IPS DF 6.9 (cell line): ENCODE measurements at regions not wholly inside any gene's neighbourhood (a gene's known extent, or its start where the extent isn't known, plus 50 kb on each side); places are given as distances from the start of the nearest gene placed in this dataset.
"Not testable (repeated sequence)": the region's sequence is repeated elsewhere in the genome, so short reads cannot be mapped to it uniquely, and the experiment has no call there.

Source experiments
- DNase-seq: peaks from one replicate; pipeline ENCODE4 v3.0.0-alpha.2; 2013; ENCODE audit warnings: low read depth, low spot score
- H3K27ac ChIP-seq: one replicate; pipeline ENCODE4 v1.5.1; 2013; ENCODE audit warnings: low read length, control low read depth
- H3K27me3 ChIP-seq: 2 replicates; pipeline ENCODE4 v1.6.1; 2013; ENCODE audit warnings: mild to moderate bottlenecking, low read length; ENCODE audit not compliant: control insufficient read depth, insufficient read depth
- H3K36me3 ChIP-seq: 2 replicates; pipeline ENCODE4 v1.6.1; 2013; ENCODE audit warnings: low read length; ENCODE audit not compliant: control insufficient read depth, insufficient read depth
- H3K4me1 ChIP-seq: 2 replicates; pipeline ENCODE4 v1.6.1; 2013; ENCODE audit warnings: low read length; ENCODE audit not compliant: control insufficient read depth, insufficient read depth
- H3K4me3 ChIP-seq: 2 replicates; pipeline ENCODE4 v1.5.1; 2013; ENCODE audit warnings: mild to moderate bottlenecking, low read length
- H3K9me3 ChIP-seq: 2 replicates; pipeline ENCODE4 v1.6.1; 2013; ENCODE audit warnings: low read length, inconsistent platforms; ENCODE audit not compliant: control insufficient read depth, insufficient read depth
- WGBS: extraction: QIAGEN DNeasy Blood & Tissue Kit; methylation state at CpG from one replicate; pipeline ENCODE4 v1.1.7; 2013; ENCODE audit warnings: mixed read lengths, missing lambda C conversion rate; ENCODE audit not compliant: insufficient read length, insufficient coverage; 5-methylcytosine and 5-hydroxymethylcytosine counted together

GRCh38 chr14:76697246-76697905 lies 63.9 kb upstream of the VASH1 start:
- no peak overlapping the region for H3K27ac ChIP-seq
- no peaks in the 10 kb centered on the region for H3K27me3 ChIP-seq
- no peaks in the 10 kb centered on the region for H3K9me3 ChIP-seq
- no peaks in the 10 kb centered on the region for H3K36me3 ChIP-seq
- no peak for DNase-seq
- no peak overlapping the region for H3K4me3 ChIP-seq
- no peaks in the 10 kb centered on the region for H3K4me1 ChIP-seq
- WGBS, result no CpG with 5 or more reads among the region's 5 CpGs

- H3K4me3 ChIP-seq, result no peak overlapping the region
- DNase-seq, result no peak
- no CpG with 5 or more reads among the region's 4 CpGs for WGBS
- no peaks in the 10 kb centered on the region for H3K36me3 ChIP-seq
- no peak overlapping the region for H3K27ac ChIP-seq
- no peaks in the 10 kb centered on the region for H3K4me1 ChIP-seq
- no peaks in the 10 kb centered on the region for H3K27me3 ChIP-seq
- no peaks in the 10 kb centered on the region for H3K9me3 ChIP-seq
Measured at GRCh38 chr14:76698191-76698590, 63.1 kb upstream of the VASH1 start.

DNA sequence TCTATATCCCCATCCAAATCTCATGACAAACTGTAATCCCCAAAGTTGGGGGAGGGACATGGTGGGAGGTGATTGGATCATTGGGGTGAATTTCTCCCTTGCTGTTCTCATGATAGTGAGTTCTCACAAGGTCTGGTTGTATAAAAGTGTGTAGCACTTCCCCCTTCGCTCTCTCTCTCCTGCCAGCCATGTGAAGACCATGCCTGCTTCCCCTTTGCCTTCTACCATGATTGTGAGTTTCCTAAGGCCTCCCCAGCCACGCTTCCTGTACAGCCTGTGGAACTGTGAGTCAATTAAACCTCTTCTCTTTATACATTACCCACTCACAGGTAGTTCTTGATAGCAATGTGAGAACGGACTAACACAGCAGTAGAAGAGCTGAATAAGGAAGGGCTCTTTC lies 62.6 kb upstream of the VASH1 start:
- Histone ChIP-seq H3K4me3 (no peak overlapping the region), H3K9me3 (no peaks in the 10 kb centered on the region), H3K36me3 (no peaks in the 10 kb centered on the region), H3K27ac (no peak overlapping the region), H3K4me1 (no peaks in the 10 kb centered on the region), H3K27me3 (no peaks in the 10 kb centered on the region)
- no peak for DNase-seq
- WGBS, result no CpG with 5 or more reads among the region's 3 CpGs

DNA sequence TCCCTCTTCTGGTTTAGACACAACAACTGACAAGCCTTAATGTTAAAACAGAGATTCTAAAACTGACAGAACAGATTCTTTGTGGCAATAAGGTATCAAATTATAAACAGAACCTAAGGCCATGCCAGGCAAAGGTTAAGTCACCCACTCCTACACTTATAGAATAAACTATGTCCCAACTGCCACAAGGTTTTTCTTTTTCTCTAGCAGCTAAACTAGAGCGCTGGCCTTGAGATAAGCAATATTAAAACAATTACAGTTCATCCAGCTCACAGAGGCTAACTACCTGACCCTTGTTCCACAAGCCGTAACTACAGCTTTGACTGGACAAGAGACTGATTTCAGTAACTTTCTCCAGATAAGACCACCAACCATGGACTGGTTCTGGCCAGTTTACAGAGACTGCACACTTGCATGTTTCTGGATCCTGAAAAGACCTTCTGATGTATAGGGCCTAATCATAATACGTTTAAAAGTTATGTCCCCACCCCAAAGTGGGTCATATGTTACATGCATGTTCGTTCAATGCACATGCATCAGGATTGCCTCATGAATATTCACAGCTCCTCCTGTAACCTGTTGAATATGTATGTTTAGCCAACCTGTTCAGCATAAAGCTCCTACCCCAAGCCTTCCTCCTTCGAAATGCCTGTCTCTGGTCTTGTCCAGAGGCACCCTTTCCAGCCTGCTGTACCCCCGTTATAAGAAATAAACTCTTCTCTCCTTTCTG lies 61.9 kb upstream of the VASH1 start:
- no peak for DNase-seq
- no peaks in the 10 kb centered on the region for H3K4me1 ChIP-seq
- no peaks in the 10 kb centered on the region for H3K9me3 ChIP-seq
- no peaks in the 10 kb centered on the region for H3K27me3 ChIP-seq
- H3K4me3 ChIP-seq, result no peak overlapping the region
- H3K36me3 ChIP-seq, result no peaks in the 10 kb centered on the region
- no peak overlapping the region for H3K27ac ChIP-seq
- WGBS, result no CpG with 5 or more reads among the region's 6 CpGs

GRCh38 chr14:76699939-76700590 lies 61.2 kb upstream of the VASH1 start:
- no peaks in the 10 kb centered on the region for H3K36me3 ChIP-seq
- H3K9me3 ChIP-seq, result no peaks in the 10 kb centered on the region
- no peaks in the 10 kb centered on the region for H3K4me1 ChIP-seq
- H3K27ac ChIP-seq, result no peak overlapping the region
- H3K27me3 ChIP-seq, result no peaks in the 10 kb centered on the region
- H3K4me3 ChIP-seq, result no peak overlapping the region
- WGBS, result no CpG with 5 or more reads among the region's 8 CpGs
- no peak for DNase-seq

DNA sequence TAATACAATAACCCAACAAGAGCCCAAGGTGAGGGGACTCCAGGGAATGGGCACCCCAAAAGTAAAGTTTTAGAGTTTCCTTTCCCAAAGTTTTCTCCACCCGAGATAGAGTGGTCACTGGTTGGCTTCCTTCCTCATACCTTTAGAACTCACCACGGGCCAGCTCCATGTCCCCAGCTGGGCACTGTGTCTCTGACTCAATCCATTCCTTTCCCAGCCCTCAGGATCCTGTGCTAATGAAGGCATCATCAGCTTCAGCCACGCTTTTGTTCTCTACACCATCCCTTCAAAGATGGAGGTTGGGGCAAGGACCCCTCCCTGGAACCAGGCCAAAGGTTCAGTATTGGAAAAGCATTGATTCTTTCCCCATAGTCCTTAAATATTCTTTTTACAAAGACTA lies 59.8 kb upstream of the VASH1 start:
- H3K27me3 ChIP-seq, result no peaks in the 10 kb centered on the region
- no peaks in the 10 kb centered on the region for H3K4me1 ChIP-seq
- no peaks in the 10 kb centered on the region for H3K36me3 ChIP-seq
- no peaks in the 10 kb centered on the region for H3K9me3 ChIP-seq
- no CpG with 5 or more reads among the region's 3 CpGs for WGBS
- no peak overlapping the region for H3K27ac ChIP-seq
- no peak overlapping the region for H3K4me3 ChIP-seq
- no peak for DNase-seq

DNA sequence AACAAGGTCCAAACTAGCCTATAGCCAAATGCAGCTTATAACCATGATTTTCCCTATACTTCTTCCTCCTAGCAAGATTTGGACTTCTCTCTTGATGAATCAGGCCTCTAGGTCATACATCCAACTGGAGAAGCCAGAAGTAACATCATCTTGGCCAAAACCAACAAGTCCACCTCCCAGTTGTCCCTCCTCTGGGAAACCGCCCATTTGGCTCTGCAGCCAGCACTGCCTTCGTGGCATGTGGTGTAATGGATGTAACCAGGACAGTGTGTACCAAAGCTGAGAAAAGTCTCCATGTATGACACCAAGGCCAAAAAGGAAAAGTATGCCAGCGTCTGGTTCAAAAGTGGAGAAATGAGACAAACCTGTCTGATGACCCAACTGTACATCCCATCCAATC lies 59.3 kb upstream of the VASH1 start:
- H3K4me3 ChIP-seq, result no peak overlapping the region
- no CpG with 5 or more reads among the region's 3 CpGs for WGBS
- H3K4me1 ChIP-seq, result no peaks in the 10 kb centered on the region
- no peaks in the 10 kb centered on the region for H3K27me3 ChIP-seq
- H3K9me3 ChIP-seq, result no peaks in the 10 kb centered on the region
- H3K27ac ChIP-seq, result no peak overlapping the region
- H3K36me3 ChIP-seq, result no peaks in the 10 kb centered on the region
- DNase-seq, result no peak

- Histone ChIP-seq H3K27ac (no peak overlapping the region), H3K4me1 (no peaks in the 10 kb centered on the region), H3K27me3 (no peaks in the 10 kb centered on the region), H3K9me3 (no peaks in the 10 kb centered on the region), H3K4me3 (no peak overlapping the region), H3K36me3 (no peaks in the 10 kb centered on the region)
- WGBS, result no CpG with 5 or more reads among the region's 6 CpGs
- no peak for DNase-seq
Measured at GRCh38 chr14:76705214-76705613, 56.1 kb upstream of the VASH1 start.

DNA sequence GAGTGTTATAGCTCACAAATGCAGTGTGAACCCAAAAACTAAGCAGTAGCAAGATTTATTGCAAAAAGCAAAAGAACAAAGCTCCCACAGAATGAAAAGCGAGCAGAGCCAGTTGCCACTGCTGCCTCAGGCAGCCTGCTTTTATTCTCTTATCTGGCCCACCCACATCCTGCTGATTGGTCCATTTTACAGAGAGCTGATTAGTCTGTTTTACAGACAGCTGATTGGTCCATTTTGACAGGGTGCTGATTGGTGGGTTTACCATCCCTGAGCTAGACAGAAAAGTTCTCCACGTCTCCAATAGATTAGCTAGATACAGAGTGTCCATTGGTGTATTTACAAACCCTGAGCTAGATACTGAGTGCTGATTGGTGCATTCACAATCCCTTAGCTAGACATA lies 55.1 kb upstream of the VASH1 start:
- DNase-seq, H3K4me1 ChIP-seq, H3K4me3 ChIP-seq, H3K36me3 ChIP-seq, H3K27ac ChIP-seq, H3K9me3 ChIP-seq, H3K27me3 ChIP-seq: not testable (repeated sequence)
- WGBS, result no CpG with 5 or more reads among the region's 2 CpGs

GRCh38 chr14:76706811-76707210 lies 54.5 kb upstream of the VASH1 start:
- H3K27ac ChIP-seq, result no peak overlapping the region
- H3K27me3 ChIP-seq, result no peaks in the 10 kb centered on the region
- H3K4me1 ChIP-seq, result no peaks in the 10 kb centered on the region
- H3K9me3 ChIP-seq, result no peaks in the 10 kb centered on the region
- H3K36me3 ChIP-seq, result no peaks in the 10 kb centered on the region
- WGBS, result no CpG with 5 or more reads among the region's 29 CpGs
- no peak overlapping the region for H3K4me3 ChIP-seq
- DNase-seq, result no peak
